KMS-11 (cell line): ENCODE measurements at regions not wholly inside any gene's neighbourhood (a gene's known extent, or its start where the extent isn't known, plus 50 kb on each side); places are given as distances from the start of the nearest gene placed in this dataset.
"Not testable (repeated sequence)": the region's sequence is repeated elsewhere in the genome, so short reads cannot be mapped to it uniquely, and the experiment has no call there.

Experiments
- H2AFZ ChIP-seq: fragments of 200-600 bp; sonication (generic); 2 replicates; pipeline ENCODE4 v1.6.1; 2016; ENCODE audit warnings: antibody characterized with exemption, mixed run types, low read depth
- H3K27ac ChIP-seq: fragments of 200-600 bp; sonication (generic); 2 replicates; pipeline ENCODE4 v1.6.1; 2016; ENCODE audit warnings: mild to moderate bottlenecking, mixed run types
- H3K27me3 ChIP-seq: fragments of 200-600 bp; sonication (generic); 2 replicates; pipeline ENCODE4 v1.6.1; 2017; ENCODE audit warnings: mild to moderate bottlenecking, low read depth, mixed run types, moderate library complexity; ENCODE audit not compliant: insufficient read depth
- H3K36me3 ChIP-seq: fragments of 200-600 bp; sonication (generic); 2 replicates; pipeline ENCODE4 v1.6.1; 2017; ENCODE audit warnings: mild to moderate bottlenecking, mixed run types; ENCODE audit not compliant: insufficient read depth
- H3K4me1 ChIP-seq: fragments of 200-600 bp; sonication (generic); 2 replicates; pipeline ENCODE4 v1.6.1; 2016; ENCODE audit warnings: mild to moderate bottlenecking, low read depth, mixed run types; ENCODE audit not compliant: poor library complexity, severe bottlenecking
- H3K4me2 ChIP-seq: fragments of 200-600 bp; sonication (generic); 2 replicates; pipeline ENCODE4 v1.7.0; 2016; ENCODE audit warnings: mild to moderate bottlenecking, mixed run types
- H3K4me3 ChIP-seq: fragments of 200-600 bp; sonication (generic); IDR thresholded peaks from 2 replicates; pipeline ENCODE4 v1.6.1; 2017; ENCODE audit warnings: low read depth, low read length, mixed read lengths; ENCODE audit not compliant: insufficient read depth
- H3K79me2 ChIP-seq: fragments of 200-600 bp; sonication (generic); 2 replicates; pipeline ENCODE4 v1.6.1; 2016; ENCODE audit warnings: low read depth, mixed run types; ENCODE audit not compliant: insufficient read depth
- H3K9ac ChIP-seq: fragments of 200-600 bp; sonication (generic); 2 replicates; pipeline ENCODE4 v1.6.1; 2016; ENCODE audit warnings: mild to moderate bottlenecking, mixed run types
- H4K20me1 ChIP-seq: fragments of 200-600 bp; sonication (generic); 2 replicates; pipeline ENCODE4 v1.6.1; 2016; ENCODE audit warnings: mild to moderate bottlenecking, mixed run types; ENCODE audit not compliant: insufficient read depth
- CTCF ChIP-seq: fragments of 200-600 bp; sonication (generic); conservative IDR thresholded peaks from 2 replicates; pipeline ENCODE4 v1.6.1; 2017; ENCODE audit warnings: low read depth, mild to moderate bottlenecking, antibody characterized with exemption, low read length, moderate library complexity, mixed read lengths

DNA sequence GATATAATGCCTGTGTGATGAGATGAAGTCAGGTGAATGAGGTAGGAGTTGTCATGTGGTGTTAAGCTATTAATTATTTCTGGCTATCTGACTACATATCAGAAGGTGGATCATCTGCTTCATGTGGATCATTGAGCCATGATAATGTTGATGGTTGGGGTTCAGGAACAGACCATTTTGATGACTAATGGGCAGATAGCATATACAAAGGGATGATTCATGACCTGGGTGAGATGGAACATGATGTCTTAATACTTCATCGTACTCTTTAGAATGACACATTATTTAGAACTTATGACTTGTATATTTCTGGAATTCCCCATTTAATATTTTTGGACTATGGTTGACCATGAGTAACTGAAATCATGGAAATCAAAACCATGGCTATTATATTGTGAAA, 155.1 kb downstream of the OR13A1 start:
- H3K4me1 ChIP-seq: no peaks in the 10 kb centered on the region
- no peaks in the 10 kb centered on the region for H4K20me1 ChIP-seq
- no peak overlapping the region for H3K9ac ChIP-seq
- H3K4me3 ChIP-seq: no peak overlapping the region
- TF ChIP-seq CTCF: no peak
- H3K4me2 ChIP-seq: no peak overlapping the region
- H3K36me3 ChIP-seq: no peaks in the 10 kb centered on the region
- no peak overlapping the region for H3K27ac ChIP-seq
- H2AFZ ChIP-seq: no peak overlapping the region
- no peaks in the 10 kb centered on the region for H3K27me3 ChIP-seq
- H3K79me2 ChIP-seq: no peaks in the 10 kb centered on the region

GRCh38 chr10:45163315-45163975, 152.0 kb downstream of the OR13A1 start:
- H3K4me3 ChIP-seq: no peak overlapping the region
- H3K4me2 ChIP-seq: no peak overlapping the region
- H2AFZ ChIP-seq: no peak overlapping the region
- H3K27ac ChIP-seq: no peak overlapping the region
- no peaks in the 10 kb centered on the region for H3K79me2 ChIP-seq
- no peak for TF ChIP-seq CTCF
- no peaks in the 10 kb centered on the region for H3K36me3 ChIP-seq
- no peaks in the 10 kb centered on the region for H3K4me1 ChIP-seq
- no peaks in the 10 kb centered on the region for H3K27me3 ChIP-seq
- H3K9ac ChIP-seq: no peak overlapping the region
- H4K20me1 ChIP-seq: no peaks in the 10 kb centered on the region

- not testable (repeated sequence) for H3K4me3 ChIP-seq, H3K79me2 ChIP-seq, H2AFZ ChIP-seq, H4K20me1 ChIP-seq, H3K27ac ChIP-seq, H3K27me3 ChIP-seq, H3K9ac ChIP-seq, H3K36me3 ChIP-seq
- H3K4me1 ChIP-seq: peaks cover 32% of the 10 kb centered on the region
- peak overlapping the region; percentile 18; the same call in 1 of the 2 replicates for H3K4me2 ChIP-seq
Measured at GRCh38 chr10:45175520-45176118, 139.8 kb downstream of the OR13A1 start.

GRCh38 chr10:45179691-45180090, 135.7 kb downstream of the OR13A1 start:
- Histone ChIP-seq H3K9ac (no peak overlapping the region), H4K20me1 (no peaks in the 10 kb centered on the region), H3K4me2 (no peak overlapping the region), H3K4me3 (no peak overlapping the region), H3K4me1 (peaks cover 28% of the 10 kb centered on the region), H2AFZ (no peak overlapping the region), H3K36me3 (no peaks in the 10 kb centered on the region), H3K27me3 (no peaks in the 10 kb centered on the region), H3K27ac (no peak overlapping the region), H3K79me2 (no peaks in the 10 kb centered on the region)
- no peak for TF ChIP-seq CTCF

DNA sequence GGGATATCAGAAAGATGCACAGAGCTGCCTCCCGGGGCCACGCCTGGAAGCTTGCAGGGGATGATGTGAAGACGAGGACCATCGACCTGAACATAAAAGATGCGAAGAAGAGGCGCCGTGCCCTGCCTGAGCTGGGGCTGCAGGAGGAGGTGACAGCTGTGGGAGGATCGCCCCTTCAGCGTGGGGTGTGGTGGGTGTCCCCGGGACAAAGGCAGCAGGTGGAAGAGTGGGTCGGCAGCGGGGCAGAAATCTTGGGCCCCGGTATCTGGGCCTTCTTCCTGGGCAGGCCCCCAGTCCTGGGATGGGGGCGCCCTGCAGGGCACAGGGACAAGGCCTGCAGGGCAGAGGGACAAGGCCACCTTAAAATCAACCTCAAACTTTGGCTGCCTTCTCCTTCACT, 134.9 kb downstream of the OR13A1 start:
- Histone ChIP-seq H3K9ac (no peak overlapping the region), H3K79me2 (no peaks in the 10 kb centered on the region), H3K27ac (no peak overlapping the region), H3K4me2 (no peak overlapping the region), H2AFZ (no peak overlapping the region), H4K20me1 (no peaks in the 10 kb centered on the region), H3K4me3 (no peak overlapping the region), H3K36me3 (no peaks in the 10 kb centered on the region), H3K27me3 (no peaks in the 10 kb centered on the region), H3K4me1 (peaks cover 19% of the 10 kb centered on the region)
- TF ChIP-seq CTCF: no peak
